Astrocyte (in vitro differentiated cells and primary cell): ENCODE measurements at regions not wholly inside any gene's neighbourhood (a gene's known extent, or its start where the extent isn't known, plus 50 kb on each side); places are given as distances from the start of the nearest gene placed in this dataset.

Source experiments
- EZH2 ChIP-seq: IDR thresholded peaks from 2 replicates; pipeline ENCODE4 v1.6.1; 2012; ENCODE audit warnings: mild to moderate bottlenecking, low read length, inconsistent platforms; ENCODE audit not compliant: insufficient read depth
- TF ChIP-seq, protein P1 (sequence below): IDR thresholded peaks from 2 replicates; pipeline ENCODE4 v1.5.1; 2011; ENCODE audit warnings: low read depth, mild to moderate bottlenecking, inconsistent platforms, low read length, moderate library complexity; ENCODE audit not compliant: insufficient read depth

DNA sequence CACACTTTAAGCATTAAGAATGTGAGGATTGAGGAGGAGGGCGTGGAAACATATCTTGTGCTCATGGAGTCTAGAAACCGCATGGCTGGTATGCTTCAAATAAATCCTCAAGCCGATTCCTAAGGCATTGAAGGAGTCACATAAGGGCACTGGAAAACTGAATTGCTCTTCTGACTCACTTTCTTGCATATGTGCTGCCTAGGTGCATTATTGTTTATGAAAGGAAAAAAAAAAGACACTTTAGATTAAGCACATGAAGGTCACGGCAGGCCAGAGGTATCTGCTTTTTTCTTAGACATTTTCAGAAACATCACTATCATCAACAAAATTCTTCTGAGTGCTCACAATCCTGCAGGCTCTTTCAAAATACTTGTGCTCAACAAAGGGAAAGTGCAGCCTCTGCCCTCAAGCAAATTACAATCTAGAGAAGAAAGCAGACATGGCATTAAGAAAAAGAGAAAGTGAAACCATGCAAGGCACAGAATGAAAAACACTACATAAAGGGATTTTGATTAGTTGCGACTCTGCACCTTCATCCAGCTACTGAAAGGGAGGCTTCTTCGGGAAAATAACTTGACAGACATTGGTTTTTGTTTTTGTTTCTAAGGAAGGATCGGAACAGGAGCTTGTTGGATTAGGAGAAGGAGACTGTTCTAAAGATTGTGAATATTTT is 2117.6 kb downstream of the MAT2B start:
- TF ChIP-seq, protein P1, sequence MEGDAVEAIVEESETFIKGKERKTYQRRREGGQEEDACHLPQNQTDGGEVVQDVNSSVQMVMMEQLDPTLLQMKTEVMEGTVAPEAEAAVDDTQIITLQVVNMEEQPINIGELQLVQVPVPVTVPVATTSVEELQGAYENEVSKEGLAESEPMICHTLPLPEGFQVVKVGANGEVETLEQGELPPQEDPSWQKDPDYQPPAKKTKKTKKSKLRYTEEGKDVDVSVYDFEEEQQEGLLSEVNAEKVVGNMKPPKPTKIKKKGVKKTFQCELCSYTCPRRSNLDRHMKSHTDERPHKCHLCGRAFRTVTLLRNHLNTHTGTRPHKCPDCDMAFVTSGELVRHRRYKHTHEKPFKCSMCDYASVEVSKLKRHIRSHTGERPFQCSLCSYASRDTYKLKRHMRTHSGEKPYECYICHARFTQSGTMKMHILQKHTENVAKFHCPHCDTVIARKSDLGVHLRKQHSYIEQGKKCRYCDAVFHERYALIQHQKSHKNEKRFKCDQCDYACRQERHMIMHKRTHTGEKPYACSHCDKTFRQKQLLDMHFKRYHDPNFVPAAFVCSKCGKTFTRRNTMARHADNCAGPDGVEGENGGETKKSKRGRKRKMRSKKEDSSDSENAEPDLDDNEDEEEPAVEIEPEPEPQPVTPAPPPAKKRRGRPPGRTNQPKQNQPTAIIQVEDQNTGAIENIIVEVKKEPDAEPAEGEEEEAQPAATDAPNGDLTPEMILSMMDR, result no peak
- no peak for TF ChIP-seq EZH2
